ENCODE measurements at regions not wholly inside any gene's neighbourhood (a gene's known extent, or its start where the extent isn't known, plus 50 kb on each side); places are given as distances from the start of the nearest gene placed in this dataset.

GRCh38 chr18:51301376-51301775 lies 103.9 kb upstream of the MEX3C start:
- TF ChIP-seq, protein P1, sequence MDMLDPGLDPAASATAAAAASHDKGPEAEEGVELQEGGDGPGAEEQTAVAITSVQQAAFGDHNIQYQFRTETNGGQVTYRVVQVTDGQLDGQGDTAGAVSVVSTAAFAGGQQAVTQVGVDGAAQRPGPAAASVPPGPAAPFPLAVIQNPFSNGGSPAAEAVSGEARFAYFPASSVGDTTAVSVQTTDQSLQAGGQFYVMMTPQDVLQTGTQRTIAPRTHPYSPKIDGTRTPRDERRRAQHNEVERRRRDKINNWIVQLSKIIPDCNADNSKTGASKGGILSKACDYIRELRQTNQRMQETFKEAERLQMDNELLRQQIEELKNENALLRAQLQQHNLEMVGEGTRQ (IDR thresholded peaks at IDR 0.05; ENCODE audit: borderline replicate concordance, low read depth, low read length) = no peak
- no peak for TF ChIP-seq MTA3 (IDR thresholded peaks at IDR 0.05; ENCODE audit: borderline replicate concordance, low read length)
- TF ChIP-seq CBFB (IDR thresholded peaks at IDR 0.05; ENCODE audit: low read depth) = no peak
- TF ChIP-seq MAX (IDR thresholded peaks at IDR 0.05; ENCODE audit: low read depth, low read length) = no peak
- TF ChIP-seq CEBPZ (IDR thresholded peaks at IDR 0.05; ENCODE audit: low read depth, low read length) = no peak
- TF ChIP-seq MXI1 (IDR thresholded peaks at IDR 0.05; ENCODE audit: low read depth, low read length) = no peak
- no peak for TF ChIP-seq FOXK2 (IDR thresholded peaks at IDR 0.05)
- no peak for TF ChIP-seq RELB (IDR thresholded peaks at IDR 0.05; ENCODE audit: low read depth)
- TF ChIP-seq STAT3 (IDR thresholded peaks at IDR 0.05; ENCODE audit: low read depth, low read length) = no peak
- Histone ChIP-seq H3K9me3 (replicated peaks; ENCODE audit: control insufficient read depth, insufficient read depth, low read length) (no peaks in the 10 kb centered on the region), H3K4me2 (ENCODE audit: control insufficient read depth, insufficient read depth) (no peak overlapping the region), H3K27me3 (replicated peaks in 1 of 2; ENCODE audit: control insufficient read depth in 2 of 2, insufficient read depth in 2 of 2, low read length in 1 of 2) (no peaks in the 10 kb centered on the region), H4K20me1 (ENCODE audit: control insufficient read depth, insufficient read depth) (no peaks in the 10 kb centered on the region), H3K4me3 (no peak overlapping the region), H3K9ac (ENCODE audit: control insufficient read depth, insufficient read depth, low read length) (no peak overlapping the region), H3K4me1 (ENCODE audit: control insufficient read depth, insufficient read depth, low read length) (no peaks in the 10 kb centered on the region), H3K79me2 (ENCODE audit: control insufficient read depth, insufficient read depth, low read length) (no peaks in the 10 kb centered on the region), H3K27ac (ENCODE audit: control insufficient read depth, insufficient read depth) (no peak overlapping the region), H3K36me3 (ENCODE audit: control insufficient read depth in 2 of 2, insufficient read depth in 2 of 2, low read length in 1 of 2) (no peaks in the 10 kb centered on the region), H2AFZ (ENCODE audit: control insufficient read depth, low read depth, low read length) (no peak overlapping the region)
- no TSS peak for BruUV-seq (replicated peaks)
- ChIA-PET SMC1A (ENCODE audit: uncharacterized antibody, unreplicated experiment) (no interaction called here), CTCF (no interaction called here), POLR2A (no interaction called here), RAD21 (ENCODE audit: unreplicated experiment) (no interaction called here)
- FAIRE-seq (no peak), DNase-seq (ENCODE audit: low read depth, low spot score) (no peak), ATAC-seq (0 out of 3 replicates have a peak, but pooled peaks have one; percentile 43)
- intact Hi-C loops (cut with micrococcal nuclease; ENCODE audit: unreplicated experiment) (no loop called here), in situ Hi-C loops (cut with MboI) (no loop called here)
- WGBS (ENCODE audit: insufficient coverage, insufficient replicate concordance, low lambda C conversion rate, missing lambda C conversion rate) = 55% methylated on average over 3 of the region's 3 CpGs

Measured in GM12878 (cell line).